Mesenteric fat pad (tissue), 1 donor: ENCODE measurements at regions not wholly inside any gene's neighbourhood (a gene's known extent, or its start where the extent isn't known, plus 50 kb on each side); places are given as distances from the start of the nearest gene placed in this dataset.

Source experiments
- DNase-seq: peaks from one replicate; pipeline ENCODE4 v3.0.0-alpha.2; 2020; ENCODE audit warnings: low spot score
- donor health status: DM: yes; HTN: yes; CAD: no.

- no peak for DNase-seq
These were observed 1267.9 kb downstream of the BRD1 start for GRCh38 chr22:48559647-48560388.

- DNase-seq: no peak
These were observed 1268.9 kb downstream of the BRD1 start for GRCh38 chr22:48558606-48559402.

GRCh38 chr22:48558016-48558415 lies 1269.7 kb downstream of the BRD1 start:
- no peak for DNase-seq

GRCh38 chr22:48557473-48557872 lies 1270.2 kb downstream of the BRD1 start:
- no peak for DNase-seq

- no peak for DNase-seq
These were observed 1270.9 kb downstream of the BRD1 start for GRCh38 chr22:48556751-48557150.

GRCh38 chr22:48556222-48556621 lies 1271.5 kb downstream of the BRD1 start:
- no peak for DNase-seq

- DNase-seq: no peak
These were observed 1272.1 kb downstream of the BRD1 start for GRCh38 chr22:48555606-48556005.

GRCh38 chr22:48554893-48555572 lies 1272.6 kb downstream of the BRD1 start:
- no peak for DNase-seq

- no peak for DNase-seq
These were observed 1273.9 kb downstream of the BRD1 start for GRCh38 chr22:48553694-48554308.

- DNase-seq: no peak
These were observed 1274.6 kb downstream of the BRD1 start for GRCh38 chr22:48553119-48553518.

GRCh38 chr22:48551716-48552268 lies 1275.9 kb downstream of the BRD1 start:
- no peak for DNase-seq

- no peak for DNase-seq
These were observed 1276.6 kb downstream of the BRD1 start for GRCh38 chr22:48551061-48551460.

- DNase-seq: no peak
These were observed 1279.3 kb downstream of the BRD1 start for GRCh38 chr22:48548391-48548790.

GRCh38 chr22:48547971-48548370 lies 1279.7 kb downstream of the BRD1 start:
- no peak for DNase-seq

GRCh38 chr22:48546653-48547424 lies 1280.8 kb downstream of the BRD1 start:
- DNase-seq: no peak

GRCh38 chr22:48545987-48546386 lies 1281.7 kb downstream of the BRD1 start:
- DNase-seq: no peak

- DNase-seq: no peak
These were observed 1286.1 kb downstream of the BRD1 start for GRCh38 chr22:48541401-48542098.

- no peak for DNase-seq
These were observed 1288.4 kb downstream of the BRD1 start for GRCh38 chr22:48539261-48539660.

- DNase-seq: no peak
These were observed 1289.3 kb downstream of the BRD1 start for GRCh38 chr22:48538291-48538820.

- DNase-seq: no peak
These were observed 1290.4 kb downstream of the BRD1 start for GRCh38 chr22:48537343-48537680.
